ENCODE measurements at regions not wholly inside any gene's neighbourhood (a gene's known extent, or its start where the extent isn't known, plus 50 kb on each side); places are given as distances from the start of the nearest gene placed in this dataset.

- no peak for TF ChIP-seq ZNF830 (CRISPR knock-in tag; IDR thresholded peaks at IDR 0.05)
- 0 out of 2 replicates have a peak, but pooled peaks have one; percentile 41 for TF ChIP-seq SOX6 (IDR thresholded peaks at IDR 0.05)
- peak; percentile 75 to 81 for TF ChIP-seq NRF1 (conservative IDR thresholded peaks at IDR 0.05 in 1 of 2, IDR thresholded peaks at IDR 0.05 in 1 of 2)
- TF ChIP-seq CBFA2T3 (IDR thresholded peaks at IDR 0.05) = peak; percentile 62
- TF ChIP-seq ZNF274 (IDR thresholded peaks at IDR 0.05; ENCODE audit: borderline replicate concordance, low read depth, low read length) = no peak
- no peak for TF ChIP-seq GTF3C2 (IDR thresholded peaks at IDR 0.05; ENCODE audit: borderline replicate concordance, extremely low read depth, insufficient read length)
- no peak for TF ChIP-seq EP400 (IDR thresholded peaks at IDR 0.05)
- peak; percentile 63 for TF ChIP-seq ZFP36 (IDR thresholded peaks at IDR 0.05; ENCODE audit: low read depth, low read length, partially characterized antibody)
- 0 out of 4 replicates have a peak, but pooled peaks of 1 of the 2 experiments have one; percentile 26 for TF ChIP-seq SRF (CRISPR knock-in tag; IDR thresholded peaks at IDR 0.05)
- 0 out of 2 replicates have a peak, but pooled peaks have one; percentile 21 for TF ChIP-seq L3MBTL2 (IDR thresholded peaks at IDR 0.05)
- TF ChIP-seq FOXA3 (CRISPR knock-in tag; conservative IDR thresholded peaks at IDR 0.05 in 1 of 2, IDR thresholded peaks at IDR 0.05 in 1 of 2) = 0 out of 4 replicates have a peak, but pooled peaks of 1 of the 2 experiments have one; percentile 32
- no peak for TF ChIP-seq BRD9 (IDR thresholded peaks at IDR 0.05; ENCODE audit: low read depth, partially characterized antibody)
- TF ChIP-seq STAT5A (IDR thresholded peaks at IDR 0.05; ENCODE audit: borderline replicate concordance, low read length) = peak; percentile 42; the same call in 1 of the 2 replicates
- TF ChIP-seq JUN (IDR thresholded peaks at IDR 0.05; ENCODE audit: borderline replicate concordance, low read depth, low read length) = no peak
- TF ChIP-seq JUN (CRISPR knock-in tag; IDR thresholded peaks at IDR 0.05; ENCODE audit: borderline replicate concordance) = no peak
Measured at GRCh38 chr1:116321766-116322175, 51.3 kb upstream of the ATP1A1 start (continued).

All from K562 (cell line).